ENCODE measurements at regions not wholly inside any gene's neighbourhood (a gene's known extent, or its start where the extent isn't known, plus 50 kb on each side); places are given as distances from the start of the nearest gene placed in this dataset.
A peak's percentile ranks its signal among the peaks of the same experiment; 100 is the strongest.

DNA sequence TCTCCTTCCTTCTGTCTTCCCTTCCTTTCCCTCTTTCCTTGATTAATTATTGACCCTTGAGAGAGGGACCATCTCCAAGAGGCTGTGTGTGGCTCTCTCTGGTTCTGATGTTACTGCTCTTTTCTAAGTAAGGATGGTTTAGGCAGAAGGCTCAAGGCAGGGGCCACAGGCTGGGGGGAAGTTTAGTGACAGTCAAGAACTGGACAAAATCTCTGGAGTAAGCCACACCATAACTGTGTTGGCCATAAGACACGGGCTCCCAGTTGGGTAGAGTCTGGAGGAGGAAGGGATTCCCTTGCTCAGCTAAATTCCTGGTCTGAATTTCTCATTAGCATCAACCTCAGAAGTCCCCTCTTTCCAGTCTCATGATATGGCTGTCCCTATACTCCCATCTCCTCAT is 74.7 kb downstream of the BUD13 start:
- no peaks in the 10 kb centered on the region for H3K9me3 ChIP-seq (ENCODE audit: low read depth)
- no peak for DNase-seq (ENCODE audit: low spot score)
- H3K9ac ChIP-seq: no peak overlapping the region
- peaks cover 4% of the 10 kb centered on the region for H3K4me1 Mint-ChIP-seq
- no peaks in the 10 kb centered on the region for H3K36me3 ChIP-seq
- no peaks in the 10 kb centered on the region for H4K20me1 ChIP-seq (ENCODE audit: low read depth)
- no peak overlapping the region for H3K4me2 ChIP-seq
- no peaks in the 10 kb centered on the region for H3K36me3 Mint-ChIP-seq
- peaks cover 5% of the 10 kb centered on the region for H3F3A ChIP-seq (ENCODE audit: low read depth)
- H2AFZ ChIP-seq (replicated peaks): no peak overlapping the region
- peaks cover 7% of the 10 kb centered on the region for H3K4me1 ChIP-seq
- no peaks in the 10 kb centered on the region for H3K27me3 ChIP-seq
- H3K4me3 ChIP-seq: no peak overlapping the region
- H3K27ac Mint-ChIP-seq: no peak overlapping the region
- peak overlapping the region; percentile 17 for H3K4me3 Mint-ChIP-seq
- H3K79me2 ChIP-seq (ENCODE audit: low read depth): no peaks in the 10 kb centered on the region
- peaks cover 3% of the 10 kb centered on the region for H3K27me3 Mint-ChIP-seq (ENCODE audit: insufficient read depth, low read depth)
- TF ChIP-seq EZH2phosphoT487 (IDR thresholded peaks at IDR 0.05) (no peak), EZH2 (IDR thresholded peaks at IDR 0.05) (no peak)
- TF ChIP-seq, protein P1, sequence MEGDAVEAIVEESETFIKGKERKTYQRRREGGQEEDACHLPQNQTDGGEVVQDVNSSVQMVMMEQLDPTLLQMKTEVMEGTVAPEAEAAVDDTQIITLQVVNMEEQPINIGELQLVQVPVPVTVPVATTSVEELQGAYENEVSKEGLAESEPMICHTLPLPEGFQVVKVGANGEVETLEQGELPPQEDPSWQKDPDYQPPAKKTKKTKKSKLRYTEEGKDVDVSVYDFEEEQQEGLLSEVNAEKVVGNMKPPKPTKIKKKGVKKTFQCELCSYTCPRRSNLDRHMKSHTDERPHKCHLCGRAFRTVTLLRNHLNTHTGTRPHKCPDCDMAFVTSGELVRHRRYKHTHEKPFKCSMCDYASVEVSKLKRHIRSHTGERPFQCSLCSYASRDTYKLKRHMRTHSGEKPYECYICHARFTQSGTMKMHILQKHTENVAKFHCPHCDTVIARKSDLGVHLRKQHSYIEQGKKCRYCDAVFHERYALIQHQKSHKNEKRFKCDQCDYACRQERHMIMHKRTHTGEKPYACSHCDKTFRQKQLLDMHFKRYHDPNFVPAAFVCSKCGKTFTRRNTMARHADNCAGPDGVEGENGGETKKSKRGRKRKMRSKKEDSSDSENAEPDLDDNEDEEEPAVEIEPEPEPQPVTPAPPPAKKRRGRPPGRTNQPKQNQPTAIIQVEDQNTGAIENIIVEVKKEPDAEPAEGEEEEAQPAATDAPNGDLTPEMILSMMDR (IDR thresholded peaks at IDR 0.05): no peak
- no peaks in the 10 kb centered on the region for H3K9me3 Mint-ChIP-seq
- no peak overlapping the region for H3K27ac ChIP-seq

DNA sequence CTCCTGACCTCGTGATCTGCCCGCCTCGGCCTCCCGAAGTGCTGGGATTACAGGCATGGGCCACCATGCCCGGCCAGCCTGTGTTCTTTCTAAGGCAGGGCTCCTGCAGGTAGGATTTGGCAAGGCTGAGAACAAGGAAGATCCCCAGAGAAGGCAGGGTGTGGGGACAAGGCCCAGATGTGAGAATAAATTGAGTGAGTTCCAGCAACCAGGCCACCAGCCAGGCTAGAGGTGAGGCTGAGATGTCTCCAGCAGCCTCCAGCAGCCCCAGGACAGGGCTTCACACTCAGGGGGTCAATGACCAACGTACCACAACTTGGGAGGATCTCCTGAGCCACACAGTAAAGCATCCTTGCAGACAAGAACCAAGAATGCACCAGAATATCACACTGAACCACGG is 75.1 kb downstream of the BUD13 start:
- TF ChIP-seq EZH2phosphoT487 (IDR thresholded peaks at IDR 0.05): no peak
- no peak for TF ChIP-seq EZH2 (IDR thresholded peaks at IDR 0.05)
- TF ChIP-seq, protein P1 (IDR thresholded peaks at IDR 0.05): no peak
- Mint-ChIP-seq H3K4me3 (no peak overlapping the region), H3K27ac (no peak overlapping the region), H3K36me3 (no peaks in the 10 kb centered on the region), H3K27me3 (ENCODE audit: insufficient read depth, low read depth) (peaks cover 5% of the 10 kb centered on the region), H3K4me1 (no peaks in the 10 kb centered on the region), H3K9me3 (no peaks in the 10 kb centered on the region)
- Histone ChIP-seq H3K4me2 (no peak overlapping the region), H3K4me3 (no peak overlapping the region), H3K9ac (no peak overlapping the region), H3K27ac (no peak overlapping the region), H3K4me1 (peaks cover 3% of the 10 kb centered on the region), H3K79me2 (ENCODE audit: low read depth) (no peaks in the 10 kb centered on the region), H3K36me3 (no peaks in the 10 kb centered on the region), H3K9me3 (ENCODE audit: low read depth) (no peaks in the 10 kb centered on the region), H3F3A (ENCODE audit: low read depth) (peaks cover under 1% of the 10 kb centered on the region), H3K27me3 (no peaks in the 10 kb centered on the region), H2AFZ (replicated peaks) (no peak overlapping the region), H4K20me1 (ENCODE audit: low read depth) (no peaks in the 10 kb centered on the region)
- DNase-seq (ENCODE audit: low spot score): no peak

GRCh38 chr11:116697011-116697410 is 75.8 kb downstream of the BUD13 start:
- Mint-ChIP-seq H3K27ac (no peak overlapping the region), H3K4me3 (no peak overlapping the region), H3K9me3 (no peaks in the 10 kb centered on the region), H3K36me3 (no peaks in the 10 kb centered on the region), H3K4me1 (no peaks in the 10 kb centered on the region), H3K27me3 (ENCODE audit: insufficient read depth, low read depth) (peaks cover 5% of the 10 kb centered on the region)
- Histone ChIP-seq H3K9ac (no peak overlapping the region), H2AFZ (replicated peaks) (no peak overlapping the region), H3K4me3 (no peak overlapping the region), H4K20me1 (ENCODE audit: low read depth) (no peaks in the 10 kb centered on the region), H3K4me2 (no peak overlapping the region), H3K79me2 (ENCODE audit: low read depth) (no peaks in the 10 kb centered on the region), H3K9me3 (ENCODE audit: low read depth) (no peaks in the 10 kb centered on the region), H3F3A (ENCODE audit: low read depth) (no peaks in the 10 kb centered on the region), H3K4me1 (peaks cover 2% of the 10 kb centered on the region), H3K27me3 (no peaks in the 10 kb centered on the region), H3K36me3 (no peaks in the 10 kb centered on the region), H3K27ac (no peak overlapping the region)
- no peak for TF ChIP-seq EZH2 (IDR thresholded peaks at IDR 0.05)
- DNase-seq (ENCODE audit: low spot score): no peak

- Histone ChIP-seq H3K79me2 (ENCODE audit: low read depth) (no peaks in the 10 kb centered on the region), H3K27ac (no peak overlapping the region), H3K9me3 (ENCODE audit: low read depth) (no peaks in the 10 kb centered on the region), H3K27me3 (no peaks in the 10 kb centered on the region), H2AFZ (replicated peaks) (peak overlapping the region; percentile 83), H3K4me3 (no peak overlapping the region), H3K9ac (no peak overlapping the region), H3K36me3 (no peaks in the 10 kb centered on the region), H3K4me2 (no peak overlapping the region), H3K4me1 (peaks cover 2% of the 10 kb centered on the region), H3F3A (ENCODE audit: low read depth) (no peaks in the 10 kb centered on the region), H4K20me1 (ENCODE audit: low read depth) (no peaks in the 10 kb centered on the region)
- H3K4me1 Mint-ChIP-seq: no peaks in the 10 kb centered on the region
- no peaks in the 10 kb centered on the region for H3K9me3 Mint-ChIP-seq
- H3K36me3 Mint-ChIP-seq: no peaks in the 10 kb centered on the region
- DNase-seq (ENCODE audit: low spot score): peak; percentile 29
- H3K27ac Mint-ChIP-seq: no peak overlapping the region
- H3K4me3 Mint-ChIP-seq: no peak overlapping the region
- H3K27me3 Mint-ChIP-seq (ENCODE audit: insufficient read depth, low read depth): peaks cover 8% of the 10 kb centered on the region
- TF ChIP-seq EZH2 (IDR thresholded peaks at IDR 0.05) (no peak), EZH2phosphoT487 (IDR thresholded peaks at IDR 0.05) (no peak)
- TF ChIP-seq, protein P1 (IDR thresholded peaks at IDR 0.05): no peak
Observed at GRCh38 chr11:116696381-116696941, 76.3 kb downstream of the BUD13 start.
